Naive thymus-derived CD4-positive, alpha-beta T cell (primary cell): ENCODE measurements at regions not wholly inside any gene's neighbourhood (a gene's known extent, or its start where the extent isn't known, plus 50 kb on each side); places are given as distances from the start of the nearest gene placed in this dataset.
"Not testable (repeated sequence)": the region's sequence is repeated elsewhere in the genome, so short reads cannot be mapped to it uniquely, and the experiment has no call there.

Source experiments
- ATAC-seq: fragments of 150-1000 bp; cut with Tn5 transposase; 2 replicates; pipeline ENCODE4 v1.10.0; 2021; ENCODE audit warnings: mild to moderate bottlenecking, moderate library complexity
- CTCF ChIA-PET: fragments of 350-600 bp; sonication (Branson Sonifier 250); formaldehyde crosslinking; loops from one replicate; lab custom pipeline; 2021; ENCODE audit warnings: antibody characterized with exemption; lab: Charles Lee
- POLR2A ChIA-PET: fragments of 350-600 bp; sonication (Branson Sonifier 250); formaldehyde crosslinking; loops from one replicate; lab custom pipeline; 2021; ENCODE audit warnings: antibody characterized with exemption, inconsistent platforms; lab: Charles Lee
- DNase-seq, 9 donors: peaks; one replicate each; pipeline versions ENCODE4 v3.0.0 to v3.0.0-alpha.2; 2020 to 2022; ENCODE audit warnings: mixed read lengths in 1 of 9
- H3K27ac ChIP-seq: one replicate; pipeline ENCODE4 v1.7.0; 2013; ENCODE audit warnings: mild to moderate bottlenecking, low read depth, low read length, moderate library complexity
- H3K27me3 ChIP-seq, 2 donors: one replicate each; pipeline ENCODE4 v1.7.0; 2013; ENCODE audit warnings: low read length in 2 of 2, mild to moderate bottlenecking in 2 of 2, moderate library complexity in 2 of 2; ENCODE audit not compliant: control insufficient read depth in 2 of 2, insufficient read depth in 2 of 2
- H3K36me3 ChIP-seq, 3 experiments: 1 replicate in 2 of 3; 2 replicates in 1 of 3; pipeline ENCODE4 v1.7.0; 2013; ENCODE audit warnings: low read length in 3 of 3, mild to moderate bottlenecking in 3 of 3, moderate library complexity in 1 of 3; ENCODE audit not compliant: insufficient read depth in 3 of 3, control insufficient read depth in 2 of 3
- H3K4me1 ChIP-seq, 2 donors: one replicate each; pipeline ENCODE4 v1.7.0; 2013; ENCODE audit warnings: low read length in 2 of 2, mild to moderate bottlenecking in 2 of 2, moderate library complexity in 1 of 2; ENCODE audit not compliant: control insufficient read depth in 2 of 2, insufficient read depth in 2 of 2
- H3K4me3 ChIP-seq: 2 replicates; pipeline ENCODE4 v1.7.0; 2013; ENCODE audit warnings: mild to moderate bottlenecking, low read length
- H3K9me3 ChIP-seq, 3 experiments: 1 replicate in 2 of 3; 2 replicates in 1 of 3; pipeline ENCODE4 v1.7.0; 2013; ENCODE audit warnings: low read length in 3 of 3; ENCODE audit not compliant: control insufficient read depth in 2 of 3
- H3K27ac Mint-ChIP-seq, 9 donors: one replicate each; pipeline ENCODE4 v1.8.0; 2020 to 2022; ENCODE audit warnings: mixed read lengths in 9 of 9, mild to moderate bottlenecking in 8 of 9, moderate library complexity in 5 of 9, inconsistent platforms in 2 of 9
- H3K27me3 Mint-ChIP-seq, 5 donors: one replicate each; pipeline ENCODE4 v1.8.0; 2021 to 2022; ENCODE audit warnings: mixed read lengths in 5 of 5, mild to moderate bottlenecking in 1 of 5
- H3K36me3 Mint-ChIP-seq, 5 donors: one replicate each; pipeline ENCODE4 v1.8.0; 2020 to 2022; ENCODE audit warnings: mixed read lengths in 5 of 5, mild to moderate bottlenecking in 3 of 5, inconsistent platforms in 1 of 5
- H3K4me1 Mint-ChIP-seq, 7 donors: one replicate each; pipeline ENCODE4 v1.8.0; 2020 to 2022; ENCODE audit warnings: mixed read lengths in 7 of 7, mild to moderate bottlenecking in 3 of 7, inconsistent platforms in 1 of 7
- H3K4me3 Mint-ChIP-seq, 10 donors: one replicate each; pipeline ENCODE4 v1.8.0; 2020 to 2022; ENCODE audit warnings: mild to moderate bottlenecking in 10 of 10, mixed read lengths in 10 of 10, moderate library complexity in 6 of 10, inconsistent platforms in 2 of 10
- H3K9me3 Mint-ChIP-seq, 11 donors: one replicate each; pipeline ENCODE4 v1.8.0; 2020 to 2022; ENCODE audit warnings: mixed read lengths in 11 of 11, mild to moderate bottlenecking in 4 of 11, inconsistent platforms in 1 of 11, moderate library complexity in 1 of 11
- intact Hi-C, 2 donors: fragments of 100-400 bp; cut with micrococcal nuclease; formaldehyde crosslinking; loops; one replicate each; pipeline ENCODE4 v1.15.1; 2023

DNA sequence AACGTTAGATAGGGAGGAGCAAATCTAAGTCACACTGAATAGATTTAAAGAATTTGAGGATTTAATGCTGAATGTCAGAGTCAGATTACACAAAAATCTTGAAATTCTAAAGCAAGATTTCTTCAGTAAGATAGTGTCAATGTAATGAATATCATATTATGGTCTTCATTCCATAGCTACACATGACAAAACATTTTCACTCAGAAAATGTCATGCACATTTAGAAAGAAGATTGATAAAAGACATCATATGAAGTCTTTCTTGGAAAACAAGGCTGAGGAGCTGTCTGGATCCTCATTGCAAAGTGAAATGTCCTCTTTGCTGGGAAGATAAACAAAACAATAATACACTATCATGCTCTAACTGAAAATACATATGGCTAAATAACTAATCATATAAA, 1006.9 kb downstream of the PCDH7 start:
- Histone ChIP-seq H3K4me1 (no peaks in the 10 kb centered on the region), H3K9me3 (no peaks in the 10 kb centered on the region), H3K4me3 (no peak overlapping the region), H3K27me3 (no peaks in the 10 kb centered on the region), H3K27ac (no peak overlapping the region), H3K36me3 (no peaks in the 10 kb centered on the region)
- intact Hi-C loops: no loop called here
- DNase-seq (no peak), ATAC-seq (no peak)
- Mint-ChIP-seq H3K27me3 (no peaks in the 10 kb centered on the region), H3K36me3 (no peaks in the 10 kb centered on the region), H3K4me3 (no peak overlapping the region), H3K27ac (no peak overlapping the region), H3K4me1 (no peaks in the 10 kb centered on the region), H3K9me3 (peaks cover 0 to 8% (median 4%) of the 10 kb centered on the region in 11 donors)
- ChIA-PET POLR2A (no interaction called here), CTCF (no interaction called here)

GRCh38 chr4:31735004-31735403, 1014.8 kb downstream of the PCDH7 start:
- H3K27me3 Mint-ChIP-seq: no peaks in the 10 kb centered on the region
- H3K36me3 ChIP-seq: no peaks in the 10 kb centered on the region
- H3K27ac ChIP-seq: no peak overlapping the region
- ChIA-PET CTCF (no interaction called here), POLR2A (interaction anchor here (0.6 kb wide), 1 partner anchor 374 kb away, joined by 3 read pairs; no protein-coding TSS in a partner anchor)
- H3K4me3 ChIP-seq: no peak overlapping the region
- H3K36me3 Mint-ChIP-seq: no peaks in the 10 kb centered on the region
- no peak for ATAC-seq
- H3K27ac Mint-ChIP-seq: no peak overlapping the region
- no peak for DNase-seq
- no peaks in the 10 kb centered on the region for H3K27me3 ChIP-seq
- intact Hi-C loops: no loop called here
- no peak overlapping the region for H3K4me3 Mint-ChIP-seq
- H3K4me1 Mint-ChIP-seq: no peaks in the 10 kb centered on the region
- H3K9me3 ChIP-seq: no peaks in the 10 kb centered on the region
- H3K9me3 Mint-ChIP-seq: peaks cover 0 to 16% (median 7%) of the 10 kb centered on the region in 11 donors
- H3K4me1 ChIP-seq: no peaks in the 10 kb centered on the region

DNA sequence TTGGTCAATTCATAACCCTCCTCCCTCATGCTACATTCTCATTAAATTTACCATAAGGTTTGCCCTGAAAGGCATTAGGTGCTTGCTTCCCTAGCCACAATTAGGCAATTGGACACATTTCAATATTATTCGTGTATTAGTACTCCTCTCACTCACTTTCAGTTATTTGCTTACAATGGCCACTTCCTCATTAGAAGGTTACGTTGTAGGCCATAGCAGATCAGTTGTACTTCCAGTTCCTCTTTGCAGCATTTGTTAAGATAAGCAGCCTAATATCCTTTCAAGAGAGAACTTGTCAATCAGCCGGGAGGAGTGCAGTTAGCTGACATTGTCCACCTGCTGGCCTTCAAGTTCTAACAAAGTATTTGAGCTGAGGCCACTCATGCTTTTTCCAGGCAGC, 1017.2 kb downstream of the PCDH7 start:
- DNase-seq (no peak), ATAC-seq (no peak)
- POLR2A ChIA-PET: no interaction called here
- no peak overlapping the region for H3K4me3 ChIP-seq
- H3K27me3 ChIP-seq: no peaks in the 10 kb centered on the region
- H3K4me3 Mint-ChIP-seq: no peak overlapping the region
- no peaks in the 10 kb centered on the region for H3K4me1 Mint-ChIP-seq
- H3K27ac ChIP-seq: no peak overlapping the region
- CTCF ChIA-PET: no interaction called here
- no peaks in the 10 kb centered on the region for H3K36me3 ChIP-seq
- H3K9me3 ChIP-seq: no peaks in the 10 kb centered on the region
- no peak overlapping the region for H3K27ac Mint-ChIP-seq
- no peaks in the 10 kb centered on the region for H3K4me1 ChIP-seq
- intact Hi-C loops: no loop called here
- H3K9me3 Mint-ChIP-seq: peaks cover 0 to 17% (median 6%) of the 10 kb centered on the region in 11 donors
- H3K27me3 Mint-ChIP-seq: no peaks in the 10 kb centered on the region
- no peaks in the 10 kb centered on the region for H3K36me3 Mint-ChIP-seq

- intact Hi-C loops: loop anchor here in 1 of 2 donors (1.0 kb wide), 1 partner anchor 38 kb away; no protein-coding TSS in a partner anchor
- H3K27ac ChIP-seq: no peak overlapping the region
- CTCF ChIA-PET: no interaction called here
- H3K36me3 Mint-ChIP-seq: no peaks in the 10 kb centered on the region
- H3K4me3 ChIP-seq: no peak overlapping the region
- no peaks in the 10 kb centered on the region for H3K4me1 ChIP-seq
- ATAC-seq (no peak), DNase-seq (no peak)
- H3K4me3 Mint-ChIP-seq: no peak overlapping the region
- H3K27me3 ChIP-seq: no peaks in the 10 kb centered on the region
- POLR2A ChIA-PET: no interaction called here
- H3K36me3 ChIP-seq: no peaks in the 10 kb centered on the region
- H3K9me3 Mint-ChIP-seq: peaks cover 0 to 27% (median 4%) of the 10 kb centered on the region in 11 donors
- H3K27me3 Mint-ChIP-seq: no peaks in the 10 kb centered on the region
- no peaks in the 10 kb centered on the region for H3K9me3 ChIP-seq
- no peaks in the 10 kb centered on the region for H3K4me1 Mint-ChIP-seq
- H3K27ac Mint-ChIP-seq: no peak overlapping the region
Measured at GRCh38 chr4:31741326-31741725, 1021.2 kb downstream of the PCDH7 start.

DNA sequence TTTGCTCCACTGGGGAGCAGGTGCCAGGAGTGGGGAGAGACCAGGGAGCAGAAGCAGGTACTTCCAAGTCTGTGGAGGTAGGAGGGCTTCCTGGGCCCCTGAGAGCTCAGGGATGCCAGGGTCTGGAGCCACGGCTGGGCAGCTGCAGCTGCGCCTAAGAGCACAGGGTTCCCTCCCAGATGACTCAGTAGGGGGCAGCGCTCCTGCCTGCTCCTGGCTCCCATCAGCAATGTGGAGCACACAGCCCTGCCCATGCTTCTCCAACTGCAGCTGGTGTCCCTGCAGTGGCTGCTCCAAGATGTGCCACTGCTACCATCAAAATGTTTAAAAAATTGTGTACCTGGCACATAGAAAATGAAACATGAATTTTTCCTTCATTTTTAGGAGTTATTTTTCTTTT, 1028.2 kb downstream of the PCDH7 start:
- no peak for DNase-seq
- no peaks in the 10 kb centered on the region for H3K4me1 ChIP-seq
- H3K9me3 ChIP-seq: no peaks in the 10 kb centered on the region
- no peak for ATAC-seq
- Mint-ChIP-seq H3K4me1 (no peaks in the 10 kb centered on the region), H3K4me3 (no peak overlapping the region), H3K9me3 (peaks cover 5 to 33% (median 7%) of the 10 kb centered on the region in 11 donors), H3K36me3 (no peaks in the 10 kb centered on the region), H3K27ac (no peak overlapping the region), H3K27me3 (no peaks in the 10 kb centered on the region)
- CTCF ChIA-PET: no interaction called here
- H3K27ac ChIP-seq: no peak overlapping the region
- no peaks in the 10 kb centered on the region for H3K36me3 ChIP-seq
- intact Hi-C loops: no loop called here
- no peaks in the 10 kb centered on the region for H3K27me3 ChIP-seq
- H3K4me3 ChIP-seq: no peak overlapping the region
- POLR2A ChIA-PET: no interaction called here

GRCh38 chr4:31750581-31750980, 1030.4 kb downstream of the PCDH7 start:
- H3K4me1 ChIP-seq, H3K27me3 ChIP-seq, H3K27ac Mint-ChIP-seq, H3K27ac ChIP-seq, intact Hi-C loops, H3K4me3 ChIP-seq, H3K9me3 ChIP-seq, POLR2A ChIA-PET, DNase-seq, ATAC-seq, H3K36me3 Mint-ChIP-seq, CTCF ChIA-PET, H3K27me3 Mint-ChIP-seq, H3K4me1 Mint-ChIP-seq, H3K36me3 ChIP-seq, H3K4me3 Mint-ChIP-seq: not testable (repeated sequence)
- peaks cover 5 to 33% (median 8%) of the 10 kb centered on the region in 11 donors for H3K9me3 Mint-ChIP-seq

- Mint-ChIP-seq H3K27ac (no peak overlapping the region), H3K27me3 (no peaks in the 10 kb centered on the region), H3K4me1 (no peaks in the 10 kb centered on the region), H3K36me3 (no peaks in the 10 kb centered on the region), H3K4me3 (no peak overlapping the region), H3K9me3 (peaks cover 3 to 44% (median 15%) of the 10 kb centered on the region in 11 donors)
- DNase-seq (no peak), ATAC-seq (no peak)
- Histone ChIP-seq H3K36me3 (no peaks in the 10 kb centered on the region), H3K9me3 (no peaks in the 10 kb centered on the region), H3K27me3 (no peaks in the 10 kb centered on the region), H3K4me3 (no peak overlapping the region), H3K4me1 (no peaks in the 10 kb centered on the region), H3K27ac (no peak overlapping the region)
- intact Hi-C loops: no loop called here
- ChIA-PET POLR2A (no interaction called here), CTCF (no interaction called here)
Measured at GRCh38 chr4:31755751-31756150, 1035.6 kb downstream of the PCDH7 start.
